ENCODE measurements at regions not wholly inside any gene's neighbourhood (a gene's known extent, or its start where the extent isn't known, plus 50 kb on each side); places are given as distances from the start of the nearest gene placed in this dataset.

DNA sequence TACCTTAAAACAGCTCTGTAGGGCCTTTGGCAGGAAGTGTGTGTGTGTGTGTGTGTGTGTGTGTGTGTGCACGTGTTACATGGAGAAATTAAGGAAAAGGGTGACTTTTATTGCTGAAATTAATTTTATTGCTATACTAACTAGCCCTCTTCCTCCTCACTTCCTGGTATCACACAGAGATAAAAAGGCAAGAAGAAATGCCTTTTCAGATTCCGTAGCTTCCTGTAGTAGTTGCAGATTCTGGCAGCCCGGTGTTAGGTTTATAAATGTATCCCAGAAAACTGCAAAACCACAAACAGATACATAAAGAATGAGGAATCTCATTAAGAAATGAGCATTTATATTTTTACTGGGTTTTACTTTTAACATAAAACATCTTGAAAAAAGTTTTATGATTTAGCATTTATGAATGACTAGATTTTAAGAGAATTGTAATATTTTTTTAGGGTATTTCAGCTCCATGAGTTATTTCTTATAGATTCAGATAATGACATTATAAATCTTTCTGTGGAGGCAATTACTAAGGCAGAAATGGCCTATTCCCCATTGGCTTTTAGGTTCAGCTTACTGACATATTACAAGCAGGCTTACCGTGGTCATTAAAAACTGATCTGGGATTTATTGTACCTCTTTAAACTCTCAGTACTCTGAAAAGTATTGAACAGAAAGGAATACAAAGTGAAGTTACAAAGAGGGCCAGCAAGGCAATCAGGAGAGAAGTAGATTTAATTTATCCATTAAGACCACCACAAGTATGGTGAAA, 249.1 kb upstream of the TSHZ2 start:
- TF ChIP-seq, protein P1, sequence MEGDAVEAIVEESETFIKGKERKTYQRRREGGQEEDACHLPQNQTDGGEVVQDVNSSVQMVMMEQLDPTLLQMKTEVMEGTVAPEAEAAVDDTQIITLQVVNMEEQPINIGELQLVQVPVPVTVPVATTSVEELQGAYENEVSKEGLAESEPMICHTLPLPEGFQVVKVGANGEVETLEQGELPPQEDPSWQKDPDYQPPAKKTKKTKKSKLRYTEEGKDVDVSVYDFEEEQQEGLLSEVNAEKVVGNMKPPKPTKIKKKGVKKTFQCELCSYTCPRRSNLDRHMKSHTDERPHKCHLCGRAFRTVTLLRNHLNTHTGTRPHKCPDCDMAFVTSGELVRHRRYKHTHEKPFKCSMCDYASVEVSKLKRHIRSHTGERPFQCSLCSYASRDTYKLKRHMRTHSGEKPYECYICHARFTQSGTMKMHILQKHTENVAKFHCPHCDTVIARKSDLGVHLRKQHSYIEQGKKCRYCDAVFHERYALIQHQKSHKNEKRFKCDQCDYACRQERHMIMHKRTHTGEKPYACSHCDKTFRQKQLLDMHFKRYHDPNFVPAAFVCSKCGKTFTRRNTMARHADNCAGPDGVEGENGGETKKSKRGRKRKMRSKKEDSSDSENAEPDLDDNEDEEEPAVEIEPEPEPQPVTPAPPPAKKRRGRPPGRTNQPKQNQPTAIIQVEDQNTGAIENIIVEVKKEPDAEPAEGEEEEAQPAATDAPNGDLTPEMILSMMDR (IDR thresholded peaks at IDR 0.05; ENCODE audit: low read depth, low read length, missing control alignments) = no peak
- no peak overlapping the region for H3K4me3 ChIP-seq (replicated peaks; ENCODE audit: low read depth, low read length)
- DNase-seq (ENCODE audit: extremely low read depth, low read depth) = no peak

DNA sequence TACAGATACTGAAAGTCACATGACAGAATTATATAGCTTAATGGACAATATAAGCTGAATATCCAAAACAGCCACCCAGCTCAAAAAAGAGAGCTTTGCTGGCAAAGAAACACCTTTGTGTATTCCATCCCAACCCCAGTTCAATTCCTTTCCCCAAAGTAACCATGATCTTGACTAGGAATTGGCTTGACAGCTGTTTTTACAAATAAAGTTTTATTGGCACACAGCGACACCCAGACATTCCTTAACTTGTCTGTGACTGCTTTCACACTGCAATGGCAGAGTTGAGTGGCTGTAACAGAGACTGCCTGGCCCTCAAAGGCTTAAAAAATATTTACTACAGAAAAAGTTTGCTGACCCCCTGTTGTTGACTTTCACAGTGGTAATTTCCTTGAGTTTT, 264.0 kb upstream of the TSHZ2 start:
- no peak for DNase-seq (ENCODE audit: extremely low read depth, low read depth)
- TF ChIP-seq, protein P1 (IDR thresholded peaks at IDR 0.05; ENCODE audit: low read depth, low read length, missing control alignments) = no peak

DNA sequence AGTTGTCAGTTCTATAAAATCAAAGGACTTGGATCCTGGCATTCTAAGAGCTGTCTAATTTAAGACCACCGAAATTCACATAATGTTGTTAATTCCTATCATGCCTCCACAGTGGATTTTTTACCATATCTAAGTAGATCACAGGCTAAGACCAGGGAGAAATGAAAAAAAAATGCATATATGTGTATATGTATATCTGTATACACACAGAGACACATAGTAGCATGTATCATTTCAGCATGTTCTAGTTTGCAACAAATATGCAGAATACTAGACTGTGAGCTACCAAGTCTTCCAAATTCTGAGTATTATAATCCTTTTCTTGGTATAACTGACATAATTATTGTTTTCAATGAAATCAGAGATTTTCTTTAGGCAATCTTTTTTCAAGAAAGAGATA, 267.6 kb upstream of the TSHZ2 start:
- TF ChIP-seq, protein P1 (IDR thresholded peaks at IDR 0.05; ENCODE audit: low read depth, low read length, missing control alignments) = no peak
- DNase-seq (ENCODE audit: extremely low read depth, low read depth) = no peak
- H3K4me3 ChIP-seq (replicated peaks; ENCODE audit: low read depth, low read length) = no peak overlapping the region

More for the DNA sequence above, 264.0 kb upstream of the TSHZ2 start:
- no peak overlapping the region for H3K4me3 ChIP-seq (replicated peaks; ENCODE audit: low read depth, low read length)

DNA sequence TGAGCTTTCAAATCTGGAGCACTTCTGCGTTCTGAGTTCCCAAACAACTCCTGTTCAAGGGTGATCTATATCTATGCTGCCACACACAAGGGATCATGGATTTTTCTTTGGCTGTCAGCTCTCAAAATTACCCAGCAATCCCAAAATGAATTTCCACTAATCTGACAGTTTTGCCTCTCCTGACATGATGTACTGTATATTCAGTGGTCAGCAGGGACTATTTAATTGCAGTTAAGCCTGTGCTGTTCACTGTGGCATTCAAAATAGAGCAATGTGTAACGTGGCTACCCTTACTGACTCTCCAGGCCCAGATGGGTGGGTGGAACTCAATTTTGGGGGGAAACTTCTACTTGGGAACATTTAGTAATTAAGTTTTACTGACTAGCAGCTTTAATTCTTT, 283.8 kb upstream of the TSHZ2 start:
- no peak overlapping the region for H3K4me3 ChIP-seq (replicated peaks; ENCODE audit: low read depth, low read length)
- no peak for DNase-seq (ENCODE audit: extremely low read depth, low read depth)
- TF ChIP-seq, protein P1 (IDR thresholded peaks at IDR 0.05; ENCODE audit: low read depth, low read length, missing control alignments) = no peak

DNA sequence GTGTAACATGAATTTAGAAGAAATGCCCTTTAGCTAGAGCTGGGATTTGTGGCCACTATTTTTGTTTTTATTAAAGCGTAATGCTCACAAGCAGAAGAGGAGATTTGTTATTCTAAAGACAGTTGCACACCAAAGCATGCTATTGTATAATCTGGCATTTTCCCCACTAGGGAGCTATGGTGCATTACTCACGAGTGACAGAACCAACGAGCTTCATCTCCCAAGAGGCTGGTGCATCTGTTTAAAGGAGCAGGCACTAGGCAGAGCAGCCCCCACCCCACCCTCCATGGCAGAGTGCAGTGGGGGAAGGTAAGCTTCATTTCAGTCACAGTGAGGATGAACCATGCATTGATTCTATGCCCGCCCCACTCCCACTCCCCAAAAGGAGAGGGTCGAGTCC, 287.3 kb upstream of the TSHZ2 start:
- TF ChIP-seq, protein P1 (IDR thresholded peaks at IDR 0.05; ENCODE audit: low read depth, low read length, missing control alignments) = no peak
- H3K4me3 ChIP-seq (replicated peaks; ENCODE audit: low read depth, low read length) = no peak overlapping the region
- DNase-seq (ENCODE audit: extremely low read depth, low read depth) = no peak

DNA sequence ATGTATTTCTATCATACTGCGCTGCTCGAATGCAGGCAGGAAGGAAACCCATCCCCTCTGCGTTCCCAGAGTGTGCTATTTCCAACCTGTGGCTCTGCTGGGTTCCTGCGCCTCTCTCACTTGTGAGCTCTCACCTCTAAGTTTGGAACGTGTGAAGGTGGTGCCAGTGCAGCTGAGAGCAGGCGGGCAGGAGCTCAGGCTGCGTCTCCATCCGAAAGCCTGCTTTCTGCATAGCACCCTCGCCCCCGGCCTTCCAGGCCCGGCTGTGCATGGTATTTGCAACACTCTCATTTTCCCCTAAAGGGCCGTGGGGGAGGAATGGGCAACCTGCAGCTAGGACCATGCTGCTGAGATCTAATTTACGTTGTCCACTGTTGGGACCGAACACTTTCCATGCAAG, 288.0 kb upstream of the TSHZ2 start:
- TF ChIP-seq, protein P1 (IDR thresholded peaks at IDR 0.05; ENCODE audit: low read depth, low read length, missing control alignments) = no peak
- no peak overlapping the region for H3K4me3 ChIP-seq (replicated peaks; ENCODE audit: low read depth, low read length)
- DNase-seq (ENCODE audit: extremely low read depth, low read depth) = no peak

DNA sequence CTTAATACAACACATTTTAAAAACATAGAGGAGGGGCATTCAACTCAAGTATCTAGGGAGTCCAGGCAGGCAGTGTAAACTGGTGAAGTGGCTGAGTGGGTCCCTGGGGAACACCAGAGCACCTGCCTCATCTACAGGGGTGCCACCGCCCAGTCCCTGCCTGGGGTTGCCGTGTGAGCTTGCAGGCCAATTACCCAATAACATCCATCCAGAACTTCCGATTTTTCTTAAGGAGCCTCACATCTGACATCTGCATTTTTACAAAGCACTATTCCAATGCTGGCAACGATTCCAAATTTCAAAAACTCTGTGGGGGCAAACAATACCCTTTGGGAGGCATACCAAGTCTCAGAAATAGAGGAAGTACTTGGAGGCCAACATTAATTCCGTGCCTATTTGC, 288.4 kb upstream of the TSHZ2 start:
- TF ChIP-seq, protein P1 (IDR thresholded peaks at IDR 0.05; ENCODE audit: low read depth, low read length, missing control alignments) = no peak
- no peak overlapping the region for H3K4me3 ChIP-seq (replicated peaks; ENCODE audit: low read depth, low read length)
- DNase-seq (ENCODE audit: extremely low read depth, low read depth) = no peak

All from HFF-Myc (cell line).